K562 (cell line): ENCODE measurements at regions not wholly inside any gene's neighbourhood (a gene's known extent, or its start where the extent isn't known, plus 50 kb on each side); places are given as distances from the start of the nearest gene placed in this dataset.

Source experiments
- ATAC-seq: fragments of 200-7000 bp; cut with Tn5 transposase; 3 replicates; pipeline ENCODE4 v1.9.1; 2020; ENCODE audit warnings: moderate library complexity
- BruUV-seq: library from RNA; stranded (reverse); fragments of 400-500 nt; replicated peaks from 2 replicates; lab custom pipeline; 2021; lab: Mats Ljungman, UMichigan
- CTCF ChIA-PET: fragments of 300-600 bp; formaldehyde crosslinking; extraction: SDS; loops from one replicate; lab custom pipeline; 2021; ENCODE audit warnings: low intra/inter-chr PET ratio; lab: Yijun Ruan, JAX
- POLR2A ChIA-PET: fragments of 300-600, 350-650 bp; sonication (Branson Sonifier 250); formaldehyde crosslinking; extraction: SDS; loops from one replicate; lab custom pipeline; 2021; ENCODE audit warnings: antibody characterized with exemption, inconsistent platforms; lab: Yijun Ruan, JAX
- DNase-seq, 4 experiments: peaks; one replicate each; pipeline versions ENCODE4 v3.0.0 to v3.0.0-alpha.2; 2011 to 2018; ENCODE audit warnings: low spot score in 3 of 4, mixed read lengths in 3 of 4; ENCODE audit errors: extremely low read depth in 1 of 4
- FAIRE-seq: peaks from 2 replicates; lab custom pipeline; 2011; peaks lifted over from hg19 to GRCh38; lab: Jason Lieb, UNC
- H2AFZ ChIP-seq: 2 replicates; pipeline ENCODE4 v1.6.0; 2011; ENCODE audit warnings: low read depth, low read length, control low read depth, inconsistent platforms
- H3K27ac ChIP-seq: fragments of 200-600 bp; 3 replicates; pipeline ENCODE4 v1.8.0; 2011; ENCODE audit warnings: low read depth, mild to moderate bottlenecking, control low read depth, inconsistent platforms, low read length, moderate library complexity, mixed read lengths; ENCODE audit errors: extremely low read depth
- H3K27me3 ChIP-seq, 2 experiments: fragments of 300-600 bp in 1 of 2; 2 replicates in 1 of 2; 3 replicates in 1 of 2; pipeline versions ENCODE4 v1.6.0 to v1.8.0; 2011; ENCODE audit warnings: inconsistent platforms in 2 of 2, low read length in 2 of 2, mild to moderate bottlenecking in 1 of 2, mixed read lengths in 1 of 2, moderate library complexity in 1 of 2; ENCODE audit not compliant: control insufficient read depth in 2 of 2, insufficient read depth in 2 of 2
- H3K36me3 ChIP-seq: fragments of 300-600 bp; 3 replicates; pipeline ENCODE4 v1.8.0; 2011; ENCODE audit warnings: mild to moderate bottlenecking, low read length, inconsistent platforms; ENCODE audit not compliant: control insufficient read depth, insufficient read depth
- H3K4me1 ChIP-seq, 2 experiments: fragments of 200-600 bp in 1 of 2; replicated peaks in 1 of 2; 2 replicates in 1 of 2; 3 replicates in 1 of 2; pipeline versions ENCODE4 v1.5.1 to v1.8.0; 2011; ENCODE audit warnings: inconsistent platforms in 2 of 2, low read length in 2 of 2, mild to moderate bottlenecking in 1 of 2, mixed read lengths in 1 of 2, moderate library complexity in 1 of 2; ENCODE audit not compliant: control insufficient read depth in 2 of 2, insufficient read depth in 2 of 2
- H3K4me2 ChIP-seq: 2 replicates; pipeline ENCODE4 v1.6.1; 2011; ENCODE audit warnings: low read length, control low read depth, inconsistent platforms, mixed read lengths; ENCODE audit not compliant: insufficient read depth
- H3K4me3 ChIP-seq: fragments of 200-600 bp; sonication (generic), shearing (Covaris generic); 2 replicates; pipeline ENCODE4 v1.5.1; 2016; ENCODE audit warnings: control low read depth, inconsistent platforms
- H3K79me2 ChIP-seq: fragments of 200-600 bp; 3 replicates; pipeline ENCODE4 v1.8.0; 2011; ENCODE audit warnings: low read length, inconsistent platforms; ENCODE audit not compliant: control insufficient read depth, insufficient read depth
- H3K9ac ChIP-seq, 2 experiments: 2 replicates each; pipeline versions ENCODE4 v1.6.0 to v1.6.1; 2011; ENCODE audit warnings: low read depth in 2 of 2, low read length in 2 of 2, control low read depth in 1 of 2, inconsistent platforms in 1 of 2, mild to moderate bottlenecking in 1 of 2, mixed read lengths in 1 of 2; ENCODE audit not compliant: insufficient read depth in 1 of 2
- H3K9me1 ChIP-seq: one replicate; pipeline ENCODE4 v1.6.0; 2011; ENCODE audit warnings: inconsistent platforms, mild to moderate bottlenecking, low read length, moderate library complexity; ENCODE audit not compliant: control insufficient read depth, insufficient read depth
- H3K9me3 ChIP-seq: replicated peaks from 2 replicates; pipeline ENCODE4 v1.5.1; 2011; ENCODE audit warnings: low read depth, low read length, inconsistent platforms; ENCODE audit not compliant: control insufficient read depth, insufficient read depth
- H4K20me1 ChIP-seq: replicated peaks from 2 replicates; pipeline ENCODE4 v1.6.1; 2011; ENCODE audit warnings: low read length, inconsistent platforms, mixed read lengths; ENCODE audit not compliant: control insufficient read depth, insufficient read depth
- ARID1B ChIP-seq: fragments of 450-650 bp; IDR thresholded peaks from 2 replicates; pipeline ENCODE4 v1.6.1; 2016; ENCODE audit warnings: antibody characterized with exemption, mild to moderate bottlenecking, inconsistent platforms
- BRF1 ChIP-seq: IDR thresholded peaks from 3 replicates; pipeline ENCODE4 v1.6.1; 2011; ENCODE audit warnings: borderline replicate concordance, mild to moderate bottlenecking; ENCODE audit not compliant: insufficient read length; ENCODE audit errors: extremely low read depth
- CHD2 ChIP-seq: IDR thresholded peaks from 2 replicates; pipeline ENCODE4 v1.6.1; 2011; ENCODE audit warnings: low read depth, low read length
- ELF2 ChIP-seq: fragments of 250-450 bp; sonication (Bioruptor Pico); IDR thresholded peaks from 2 replicates; pipeline ENCODE4 v1.5.0; 2021; ENCODE audit warnings: mild to moderate bottlenecking
- GATA2 ChIP-seq: sonication (generic); formaldehyde crosslinking; IDR thresholded peaks from 2 replicates; pipeline ENCODE4 v1.4.0; 2020; ENCODE audit warnings: mild to moderate bottlenecking, missing genetic modification reagents
- MYC ChIP-seq, 2 experiments: fragments of 250-450 bp in 1 of 2; sonication (Bioruptor Pico) in 1 of 2; IDR thresholded peaks; 2 replicates each; pipeline versions ENCODE4 v1.5.1 to v1.6.1; 2012 to 2021; ENCODE audit warnings: low read depth in 2 of 2, borderline replicate concordance in 1 of 2, improper control_type of control experiment in 1 of 2, low read length in 1 of 2, mild to moderate bottlenecking in 1 of 2, moderate library complexity in 1 of 2
- ZNF143 ChIP-seq: sonication (generic); formaldehyde crosslinking; IDR thresholded peaks from 2 replicates; pipeline ENCODE4 v1.9.0; 2022; ENCODE audit warnings: mild to moderate bottlenecking, missing genetic modification reagents
- ZNF699 ChIP-seq: fragments of 250-450 bp; sonication (Bioruptor Pico); IDR thresholded peaks from 2 replicates; pipeline ENCODE4 v1.8.0; 2021; ENCODE audit warnings: mild to moderate bottlenecking, moderate library complexity; ENCODE audit not compliant: insufficient replicate concordance
- WGBS: fragments of 100-300 bp; shearing (Covaris generic); methylation state at CpG from one replicate; pipeline ENCODE4 v1.1.6; 2016; ENCODE audit warnings: low coverage, mixed read lengths; ENCODE audit not compliant: insufficient coverage; ENCODE audit errors: missing lambda C conversion rate; 5-methylcytosine and 5-hydroxymethylcytosine counted together
- in situ Hi-C: fragments of 300-500 bp; cut with MboI; formaldehyde crosslinking; loops from 4 replicates; pipeline ENCODE4 v1.15.0; 2018; ENCODE audit warnings: inconsistent platforms, mixed read lengths
- intact Hi-C: fragments of 100-400 bp; cut with micrococcal nuclease; formaldehyde crosslinking; loops from 2 replicates; pipeline ENCODE4 v1.14.2; 2022
- TF ChIP-seq, protein P1 (sequence below): sonication (generic); formaldehyde crosslinking; IDR thresholded peaks from 2 replicates; pipeline ENCODE4 v1.8.1; 2023; ENCODE audit warnings: mild to moderate bottlenecking, missing genetic modification reagents, moderate library complexity

- ChIA-PET CTCF (no interaction called here), POLR2A (no interaction called here)
- no peak for DNase-seq
- Histone ChIP-seq H2AFZ (no peak overlapping the region), H3K36me3 (no peaks in the 10 kb centered on the region), H3K4me2 (no peak overlapping the region), H3K27ac (no peak overlapping the region), H4K20me1 (no peaks in the 10 kb centered on the region), H3K79me2 (no peaks in the 10 kb centered on the region), H3K4me3 (no peak overlapping the region)
- FAIRE-seq, result no peak
- in situ Hi-C loops (no loop called here), intact Hi-C loops (no loop called here)
- 0% methylated on average over 1 of the region's 1 CpG for WGBS
- ATAC-seq, result no peak
- no peak for TF ChIP-seq ARID1B
- TF ChIP-seq ELF2 (CRISPR knock-in tag), result no peak
- TF ChIP-seq, protein P1, sequence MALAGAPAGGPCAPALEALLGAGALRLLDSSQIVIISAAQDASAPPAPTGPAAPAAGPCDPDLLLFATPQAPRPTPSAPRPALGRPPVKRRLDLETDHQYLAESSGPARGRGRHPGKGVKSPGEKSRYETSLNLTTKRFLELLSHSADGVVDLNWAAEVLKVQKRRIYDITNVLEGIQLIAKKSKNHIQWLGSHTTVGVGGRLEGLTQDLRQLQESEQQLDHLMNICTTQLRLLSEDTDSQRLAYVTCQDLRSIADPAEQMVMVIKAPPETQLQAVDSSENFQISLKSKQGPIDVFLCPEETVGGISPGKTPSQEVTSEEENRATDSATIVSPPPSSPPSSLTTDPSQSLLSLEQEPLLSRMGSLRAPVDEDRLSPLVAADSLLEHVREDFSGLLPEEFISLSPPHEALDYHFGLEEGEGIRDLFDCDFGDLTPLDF (CRISPR knock-in tag), result no peak
- TF ChIP-seq ZNF143, result no peak
- no peak for TF ChIP-seq MYC (IDR thresholded peaks at IDR 0.05; ENCODE audit: low read depth, low read length)
- no peak for TF ChIP-seq MYC (CRISPR knock-in tag; IDR thresholded peaks at IDR 0.05; ENCODE audit: borderline replicate concordance, low read depth)
- TF ChIP-seq GATA2 (CRISPR knock-in tag), result no peak
- no peak for TF ChIP-seq BRF1
- no peak for TF ChIP-seq ZNF699 (CRISPR knock-in tag)
- TF ChIP-seq CHD2, result no peak
- TF ChIP-seq, all 486 proteins: peak for 0
- H3K27me3 ChIP-seq, result no peaks in the 10 kb centered on the region
- BruUV-seq, result no TSS peak
- H3K9me3 ChIP-seq, result peaks cover 3% of the 10 kb centered on the region; the same call in 1 of the 2 replicates
- H3K9ac ChIP-seq, result no peak overlapping the region
- H3K9me1 ChIP-seq, result no peaks in the 10 kb centered on the region
- H3K4me1 ChIP-seq, result no peaks in the 10 kb centered on the region
These were observed 215.5 kb upstream of the CWC22 start for GRCh38 chr2:180222644-180223043.
